Activated T-helper 17 cell treated with anti-CD3 and anti-CD28 coated beads, Interleukin-2, amount 50 U/mL, for 72 hours (primary cell): ENCODE measurements at regions not wholly inside any gene's neighbourhood (a gene's known extent, or its start where the extent isn't known, plus 50 kb on each side); places are given as distances from the start of the nearest gene placed in this dataset.

Source experiments
- ATAC-seq: fragments of 150-1000 bp; cut with Tn5 transposase; replicated peaks from 2 replicates; pipeline ENCODE4 v1.10.0; 2021; ENCODE audit warnings: mild to moderate bottlenecking, moderate library complexity
- H3K27ac Mint-ChIP-seq: one replicate; pipeline ENCODE4 v1.8.0; 2022; ENCODE audit warnings: mixed read lengths
- H3K27me3 Mint-ChIP-seq: one replicate; pipeline ENCODE4 v1.8.0; 2022; ENCODE audit warnings: mixed read lengths
- H3K36me3 Mint-ChIP-seq: one replicate; pipeline ENCODE4 v1.8.0; 2022; ENCODE audit warnings: low read depth, mild to moderate bottlenecking, mixed read lengths
- H3K4me1 Mint-ChIP-seq: one replicate; pipeline ENCODE4 v1.8.0; 2022; ENCODE audit warnings: mixed read lengths
- H3K4me3 Mint-ChIP-seq: one replicate; pipeline ENCODE4 v1.8.0; 2022; ENCODE audit warnings: mild to moderate bottlenecking, mixed read lengths
- H3K9me3 Mint-ChIP-seq: one replicate; pipeline ENCODE4 v1.8.0; 2022; ENCODE audit warnings: mixed read lengths

- Mint-ChIP-seq H3K9me3 (no peaks in the 10 kb centered on the region), H3K4me3 (no peak overlapping the region), H3K4me1 (no peaks in the 10 kb centered on the region), H3K36me3 (no peaks in the 10 kb centered on the region), H3K27ac (peak overlapping the region; percentile 66), H3K27me3 (peaks cover 16% of the 10 kb centered on the region)
- ATAC-seq, result no peak
These were observed 299.7 kb downstream of the CWC27 start for GRCh38 chr5:65068410-65068809.

- H3K9me3 Mint-ChIP-seq, result no peaks in the 10 kb centered on the region
- ATAC-seq, result no peak
- peaks cover 11% of the 10 kb centered on the region for H3K27me3 Mint-ChIP-seq
- H3K27ac Mint-ChIP-seq, result no peak overlapping the region
- H3K4me1 Mint-ChIP-seq, result no peaks in the 10 kb centered on the region
- H3K4me3 Mint-ChIP-seq, result no peak overlapping the region
- no peaks in the 10 kb centered on the region for H3K36me3 Mint-ChIP-seq
These were observed 301.3 kb downstream of the CWC27 start for GRCh38 chr5:65070026-65070425.

- Mint-ChIP-seq H3K4me3 (no peak overlapping the region), H3K4me1 (peaks cover 6% of the 10 kb centered on the region), H3K9me3 (no peaks in the 10 kb centered on the region), H3K27ac (no peak overlapping the region), H3K36me3 (no peaks in the 10 kb centered on the region), H3K27me3 (peaks cover 1% of the 10 kb centered on the region)
- no peak for ATAC-seq
These were observed 304.1 kb downstream of the CWC27 start for GRCh38 chr5:65072850-65073249.

- ATAC-seq, result no peak
- no peaks in the 10 kb centered on the region for H3K36me3 Mint-ChIP-seq
- H3K4me3 Mint-ChIP-seq, result no peak overlapping the region
- H3K27me3 Mint-ChIP-seq, result peaks cover 3% of the 10 kb centered on the region
- no peak overlapping the region for H3K27ac Mint-ChIP-seq
- H3K4me1 Mint-ChIP-seq, result peaks cover 6% of the 10 kb centered on the region
- no peaks in the 10 kb centered on the region for H3K9me3 Mint-ChIP-seq
These were observed 304.5 kb downstream of the CWC27 start for GRCh38 chr5:65073250-65073661.

GRCh38 chr5:65075623-65076250 lies 307.0 kb downstream of the CWC27 start:
- H3K27ac Mint-ChIP-seq, result peak overlapping the region; percentile 13
- no peak overlapping the region for H3K4me3 Mint-ChIP-seq
- peaks cover 6% of the 10 kb centered on the region for H3K4me1 Mint-ChIP-seq
- no peak for ATAC-seq
- H3K9me3 Mint-ChIP-seq, result no peaks in the 10 kb centered on the region
- H3K36me3 Mint-ChIP-seq, result no peaks in the 10 kb centered on the region
- peaks cover 11% of the 10 kb centered on the region for H3K27me3 Mint-ChIP-seq

- Mint-ChIP-seq H3K4me3 (no peak overlapping the region), H3K36me3 (no peaks in the 10 kb centered on the region), H3K9me3 (no peaks in the 10 kb centered on the region), H3K4me1 (peaks cover 6% of the 10 kb centered on the region), H3K27ac (peak overlapping the region; percentile 13), H3K27me3 (peaks cover 11% of the 10 kb centered on the region)
- peak; percentile 93 for ATAC-seq
These were observed 307.6 kb downstream of the CWC27 start for GRCh38 chr5:65076251-65076869.

GRCh38 chr5:65077653-65078052 lies 308.9 kb downstream of the CWC27 start:
- H3K4me1 Mint-ChIP-seq, result peaks cover 6% of the 10 kb centered on the region
- no peak for ATAC-seq
- no peaks in the 10 kb centered on the region for H3K9me3 Mint-ChIP-seq
- H3K27ac Mint-ChIP-seq, result no peak overlapping the region
- H3K27me3 Mint-ChIP-seq, result peaks cover 11% of the 10 kb centered on the region
- H3K36me3 Mint-ChIP-seq, result no peaks in the 10 kb centered on the region
- H3K4me3 Mint-ChIP-seq, result no peak overlapping the region

GRCh38 chr5:65078331-65078730 lies 309.6 kb downstream of the CWC27 start:
- Mint-ChIP-seq H3K36me3 (no peaks in the 10 kb centered on the region), H3K9me3 (no peaks in the 10 kb centered on the region), H3K27ac (no peak overlapping the region), H3K4me3 (no peak overlapping the region), H3K27me3 (peaks cover 11% of the 10 kb centered on the region), H3K4me1 (peaks cover 6% of the 10 kb centered on the region)
- no peak for ATAC-seq

GRCh38 chr5:65081071-65081470 lies 312.3 kb downstream of the CWC27 start:
- ATAC-seq, result no peak
- Mint-ChIP-seq H3K9me3 (no peaks in the 10 kb centered on the region), H3K4me1 (peaks cover 6% of the 10 kb centered on the region), H3K4me3 (no peak overlapping the region), H3K27me3 (peaks cover 11% of the 10 kb centered on the region), H3K27ac (no peak overlapping the region), H3K36me3 (no peaks in the 10 kb centered on the region)

- ATAC-seq, result no peak
- no peak overlapping the region for H3K4me3 Mint-ChIP-seq
These were observed 316.2 kb downstream of the CWC27 start for GRCh38 chr5:65084795-65085515.

GRCh38 chr5:65085516-65085850 lies 316.8 kb downstream of the CWC27 start:
- Mint-ChIP-seq H3K9me3 (no peaks in the 10 kb centered on the region), H3K4me1 (no peaks in the 10 kb centered on the region), H3K36me3 (no peaks in the 10 kb centered on the region), H3K27ac (no peak overlapping the region), H3K27me3 (peaks cover 4% of the 10 kb centered on the region), H3K4me3 (no peak overlapping the region)
- ATAC-seq, result no peak

More at GRCh38 chr5:65084795-65085515, 316.2 kb downstream of the CWC27 start:
- Mint-ChIP-seq H3K9me3 (no peaks in the 10 kb centered on the region), H3K36me3 (no peaks in the 10 kb centered on the region), H3K4me1 (no peaks in the 10 kb centered on the region), H3K27me3 (peaks cover 4% of the 10 kb centered on the region), H3K27ac (no peak overlapping the region)

- Mint-ChIP-seq H3K4me1 (no peaks in the 10 kb centered on the region), H3K27ac (no peak overlapping the region), H3K36me3 (no peaks in the 10 kb centered on the region), H3K4me3 (no peak overlapping the region), H3K9me3 (no peaks in the 10 kb centered on the region), H3K27me3 (peaks cover 8% of the 10 kb centered on the region)
- ATAC-seq, result no peak
These were observed 317.6 kb downstream of the CWC27 start for GRCh38 chr5:65086234-65086890.

- Mint-ChIP-seq H3K4me3 (no peak overlapping the region), H3K27ac (no peak overlapping the region), H3K9me3 (no peaks in the 10 kb centered on the region), H3K36me3 (no peaks in the 10 kb centered on the region), H3K4me1 (no peaks in the 10 kb centered on the region), H3K27me3 (peaks cover 8% of the 10 kb centered on the region)
- no peak for ATAC-seq
These were observed 318.4 kb downstream of the CWC27 start for GRCh38 chr5:65087154-65087553.

- Mint-ChIP-seq H3K4me3 (no peak overlapping the region), H3K36me3 (no peaks in the 10 kb centered on the region), H3K27ac (no peak overlapping the region), H3K4me1 (no peaks in the 10 kb centered on the region), H3K9me3 (no peaks in the 10 kb centered on the region), H3K27me3 (peaks cover 8% of the 10 kb centered on the region)
- no peak for ATAC-seq
These were observed 325.5 kb downstream of the CWC27 start for GRCh38 chr5:65094279-65094678.

- ATAC-seq, result no peak
- Mint-ChIP-seq H3K4me1 (peaks cover 7% of the 10 kb centered on the region), H3K9me3 (no peaks in the 10 kb centered on the region)
These were observed 329.7 kb downstream of the CWC27 start for GRCh38 chr5:65098393-65098792.

More at GRCh38 chr5:65098393-65098792, 329.7 kb downstream of the CWC27 start:
- Mint-ChIP-seq H3K36me3 (no peaks in the 10 kb centered on the region), H3K4me3 (no peak overlapping the region), H3K27ac (no peak overlapping the region), H3K27me3 (no peaks in the 10 kb centered on the region)
